Stimulated activated CD4-positive, alpha-beta T cell treated with anti-CD3 and anti-CD28 coated beads, Interleukin-12 subunit alpha, Interleukin-12 subunit beta, amount 100 ng/mL, for 4 hours (primary cell): ENCODE measurements at regions not wholly inside any gene's neighbourhood (a gene's known extent, or its start where the extent isn't known, plus 50 kb on each side); places are given as distances from the start of the nearest gene placed in this dataset.
"Not testable (repeated sequence)": the region's sequence is repeated elsewhere in the genome, so short reads cannot be mapped to it uniquely, and the experiment has no call there.

Experiments
- DNase-seq: peaks from one replicate; pipeline ENCODE4 v3.0.0-alpha.2; 2020

- DNase-seq: no peak
Measured at GRCh38 chr18:71329114-71329513, 1040.3 kb downstream of the SOCS6 start.

- DNase-seq: no peak
Measured at GRCh38 chr18:71327850-71328249, 1039.0 kb downstream of the SOCS6 start.

GRCh38 chr18:71327441-71327840, 1038.6 kb downstream of the SOCS6 start:
- no peak for DNase-seq

GRCh38 chr18:71326826-71327225, 1038.0 kb downstream of the SOCS6 start:
- DNase-seq: no peak

- no peak for DNase-seq
Measured at GRCh38 chr18:71324356-71324755, 1035.5 kb downstream of the SOCS6 start.

- DNase-seq: no peak
Measured at GRCh38 chr18:71322201-71322600, 1033.4 kb downstream of the SOCS6 start.

- DNase-seq: no peak
Measured at GRCh38 chr18:71321319-71321718, 1032.5 kb downstream of the SOCS6 start.

- no peak for DNase-seq
Measured at GRCh38 chr18:71304856-71305255, 1016.0 kb downstream of the SOCS6 start.

GRCh38 chr18:71303743-71304142, 1014.9 kb downstream of the SOCS6 start:
- DNase-seq: not testable (repeated sequence)

- DNase-seq: no peak
Measured at GRCh38 chr18:71301596-71301995, 1012.8 kb downstream of the SOCS6 start.

GRCh38 chr18:71294201-71294600, 1005.4 kb downstream of the SOCS6 start:
- not testable (repeated sequence) for DNase-seq

GRCh38 chr18:71293322-71293721, 1004.5 kb downstream of the SOCS6 start:
- DNase-seq: no peak

GRCh38 chr18:71287268-71287667, 998.4 kb downstream of the SOCS6 start:
- no peak for DNase-seq

- DNase-seq: no peak
Measured at GRCh38 chr18:71252351-71252865, 963.6 kb downstream of the SOCS6 start.

GRCh38 chr18:71250191-71250590, 961.3 kb downstream of the SOCS6 start:
- DNase-seq: no peak

- DNase-seq: no peak
Measured at GRCh38 chr18:71249791-71250190, 960.9 kb downstream of the SOCS6 start.

- no peak for DNase-seq
Measured at GRCh38 chr18:71242981-71243380, 954.1 kb downstream of the SOCS6 start.

- no peak for DNase-seq
Measured at GRCh38 chr18:71238974-71239624, 950.3 kb downstream of the SOCS6 start.

- DNase-seq: no peak
Measured at GRCh38 chr18:71237641-71238040, 948.8 kb downstream of the SOCS6 start.

- no peak for DNase-seq
Measured at GRCh38 chr18:71233177-71233576, 944.3 kb downstream of the SOCS6 start.

- no peak for DNase-seq
Measured at GRCh38 chr18:71223486-71223885, 934.6 kb downstream of the SOCS6 start.

GRCh38 chr18:71221405-71221804, 932.6 kb downstream of the SOCS6 start:
- DNase-seq: no peak

GRCh38 chr18:71212739-71213138, 923.9 kb downstream of the SOCS6 start:
- not testable (repeated sequence) for DNase-seq

- no peak for DNase-seq
Measured at GRCh38 chr18:71212222-71212621, 923.4 kb downstream of the SOCS6 start.

- DNase-seq: no peak
Measured at GRCh38 chr18:71209944-71210343, 921.1 kb downstream of the SOCS6 start.
